Cardiac fibroblast (primary cell): ENCODE measurements at regions not wholly inside any gene's neighbourhood (a gene's known extent, or its start where the extent isn't known, plus 50 kb on each side); places are given as distances from the start of the nearest gene placed in this dataset.

ENCODE experiments used
- DNase-seq, 2 donors: peaks; one replicate each; pipeline versions ENCODE4 v3.0.0 to v3.0.0-alpha.2; 2010; ENCODE audit warnings: low read depth in 2 of 2
- H3K4me3 ChIP-seq, 2 donors: replicated peaks in 1 of 2; 1 replicate in 1 of 2; 2 replicates in 1 of 2; pipeline ENCODE4 v1.5.1; 2011; ENCODE audit warnings: low read depth in 2 of 2, low read length in 2 of 2, mild to moderate bottlenecking in 2 of 2, moderate library complexity in 1 of 2
- CTCF ChIP-seq: IDR thresholded peaks from one replicate; pipeline ENCODE4 v1.5.1; 2011; ENCODE audit warnings: low read depth, mild to moderate bottlenecking, low read length, inconsistent platforms

GRCh38 chr5:69032009-69032408, 61.8 kb upstream of the SLC30A5 start:
- TF ChIP-seq CTCF = peak; percentile 10
- no peak overlapping the region for H3K4me3 ChIP-seq
- no peak for DNase-seq

GRCh38 chr5:69033690-69034089, 60.1 kb upstream of the SLC30A5 start:
- no peak for TF ChIP-seq CTCF
- H3K4me3 ChIP-seq = no peak overlapping the region
- no peak for DNase-seq

- no peak for DNase-seq
- no peak for TF ChIP-seq CTCF
- no peak overlapping the region for H3K4me3 ChIP-seq
Measured at GRCh38 chr5:69034898-69035297, 58.9 kb upstream of the SLC30A5 start.

GRCh38 chr5:69035665-69036064, 58.1 kb upstream of the SLC30A5 start:
- TF ChIP-seq CTCF = no peak
- peak in 1 of 2 donors; percentile 22 for DNase-seq
- no peak overlapping the region for H3K4me3 ChIP-seq

- TF ChIP-seq CTCF = no peak
- no peak for DNase-seq
- H3K4me3 ChIP-seq = no peak overlapping the region
Measured at GRCh38 chr5:69038539-69038938, 55.3 kb upstream of the SLC30A5 start.

- no peak for TF ChIP-seq CTCF
- DNase-seq = no peak
Measured at GRCh38 chr5:69039829-69040228, 54.0 kb upstream of the SLC30A5 start.

GRCh38 chr5:69042500-69042899, 51.3 kb upstream of the SLC30A5 start:
- no peak for TF ChIP-seq CTCF
- DNase-seq = no peak
- H3K4me3 ChIP-seq = no peak overlapping the region

More at GRCh38 chr5:69039829-69040228, 54.0 kb upstream of the SLC30A5 start:
- no peak overlapping the region for H3K4me3 ChIP-seq
